BJ (cell line): ENCODE measurements at regions not wholly inside any gene's neighbourhood (a gene's known extent, or its start where the extent isn't known, plus 50 kb on each side); places are given as distances from the start of the nearest gene placed in this dataset.

Source experiments
- CTCF ChIA-PET: fragments of 350-600 bp; formaldehyde crosslinking; extraction: SDS; loops from one replicate; lab custom pipeline; 2021; ENCODE audit warnings: antibody characterized with exemption, inconsistent platforms; lab: Yijun Ruan, JAX
- POLR2A ChIA-PET: fragments of 300-600 bp; sonication (Branson Sonifier 250); formaldehyde crosslinking; extraction: SDS; loops from one replicate; lab custom pipeline; 2021; ENCODE audit warnings: antibody characterized with exemption; lab: Charles Lee
- DNase-seq: peaks from one replicate; pipeline ENCODE4 v3.0.0-alpha.2; 2011; ENCODE audit warnings: low read depth
- H3K27me3 ChIP-seq: 2 replicates; pipeline ENCODE4 v1.6.0; 2011; ENCODE audit warnings: low read length; ENCODE audit not compliant: control insufficient read depth, insufficient read depth
- H3K36me3 ChIP-seq: 2 replicates; pipeline ENCODE4 v1.5.1; 2011; ENCODE audit warnings: low read length; ENCODE audit not compliant: control insufficient read depth, insufficient read depth
- H3K4me3 ChIP-seq: 2 replicates; pipeline ENCODE4 v1.5.1; 2011; ENCODE audit warnings: low read depth, mild to moderate bottlenecking, control low read depth, low read length
- TF ChIP-seq, protein P1 (sequence below): IDR thresholded peaks from 2 replicates; pipeline ENCODE4 v1.5.1; 2011; ENCODE audit warnings: low read depth, mild to moderate bottlenecking, control low read depth, inconsistent platforms, low read length, moderate library complexity; ENCODE audit not compliant: insufficient read depth

DNA sequence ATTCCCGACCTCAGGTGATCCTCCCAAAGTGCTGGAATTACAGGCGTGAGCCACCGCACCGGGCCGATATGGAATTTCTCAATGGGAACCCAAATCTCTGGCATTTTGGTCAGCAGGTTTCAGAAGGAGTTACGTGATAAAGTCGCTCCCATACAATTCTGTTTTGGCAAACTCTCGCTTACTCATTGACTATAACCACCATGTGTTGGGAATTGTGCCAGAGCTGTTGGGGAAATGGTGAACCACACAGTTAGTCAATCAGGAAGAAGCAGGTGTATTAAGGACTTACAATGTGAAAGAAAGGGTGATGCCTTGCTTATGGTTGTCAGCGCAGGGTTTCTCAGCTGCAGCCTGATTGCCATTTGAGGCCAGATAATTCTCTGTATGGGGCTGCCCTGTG is 410.5 kb downstream of the QKI start:
- TF ChIP-seq, protein P1, sequence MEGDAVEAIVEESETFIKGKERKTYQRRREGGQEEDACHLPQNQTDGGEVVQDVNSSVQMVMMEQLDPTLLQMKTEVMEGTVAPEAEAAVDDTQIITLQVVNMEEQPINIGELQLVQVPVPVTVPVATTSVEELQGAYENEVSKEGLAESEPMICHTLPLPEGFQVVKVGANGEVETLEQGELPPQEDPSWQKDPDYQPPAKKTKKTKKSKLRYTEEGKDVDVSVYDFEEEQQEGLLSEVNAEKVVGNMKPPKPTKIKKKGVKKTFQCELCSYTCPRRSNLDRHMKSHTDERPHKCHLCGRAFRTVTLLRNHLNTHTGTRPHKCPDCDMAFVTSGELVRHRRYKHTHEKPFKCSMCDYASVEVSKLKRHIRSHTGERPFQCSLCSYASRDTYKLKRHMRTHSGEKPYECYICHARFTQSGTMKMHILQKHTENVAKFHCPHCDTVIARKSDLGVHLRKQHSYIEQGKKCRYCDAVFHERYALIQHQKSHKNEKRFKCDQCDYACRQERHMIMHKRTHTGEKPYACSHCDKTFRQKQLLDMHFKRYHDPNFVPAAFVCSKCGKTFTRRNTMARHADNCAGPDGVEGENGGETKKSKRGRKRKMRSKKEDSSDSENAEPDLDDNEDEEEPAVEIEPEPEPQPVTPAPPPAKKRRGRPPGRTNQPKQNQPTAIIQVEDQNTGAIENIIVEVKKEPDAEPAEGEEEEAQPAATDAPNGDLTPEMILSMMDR: no peak
- no peaks in the 10 kb centered on the region for H3K36me3 ChIP-seq
- ChIA-PET CTCF (no interaction called here), POLR2A (no interaction called here)
- H3K4me3 ChIP-seq: no peak overlapping the region
- DNase-seq: no peak
- H3K27me3 ChIP-seq: no peaks in the 10 kb centered on the region

DNA sequence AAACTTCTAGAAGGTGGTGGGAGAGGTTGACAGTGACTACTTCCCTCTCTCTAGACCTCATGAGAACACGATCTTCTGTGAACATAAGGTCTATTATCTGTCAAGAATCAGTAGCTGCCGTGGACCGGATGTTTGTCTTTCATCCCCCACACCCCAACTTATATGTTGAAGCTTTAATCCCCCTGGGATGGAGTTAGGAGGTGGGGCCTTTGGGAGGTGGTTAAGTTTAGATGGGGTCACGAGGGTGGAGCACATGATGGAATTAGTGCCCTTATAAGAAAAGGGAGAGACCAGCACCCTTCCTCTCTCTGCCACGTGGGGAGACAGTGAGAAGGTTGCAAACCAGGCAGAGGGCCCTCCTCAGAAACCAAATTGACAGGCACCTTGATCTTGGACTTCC is 409.1 kb downstream of the QKI start:
- Histone ChIP-seq H3K27me3 (no peaks in the 10 kb centered on the region), H3K36me3 (no peaks in the 10 kb centered on the region), H3K4me3 (no peak overlapping the region)
- TF ChIP-seq, protein P1: no peak
- ChIA-PET CTCF (interaction anchor here (1.1 to 1.4 kb wide), 2 partner anchors 9 to 29 kb away, joined by 4 to 5 read pairs; no protein-coding TSS in a partner anchor), POLR2A (no interaction called here)
- no peak for DNase-seq

DNA sequence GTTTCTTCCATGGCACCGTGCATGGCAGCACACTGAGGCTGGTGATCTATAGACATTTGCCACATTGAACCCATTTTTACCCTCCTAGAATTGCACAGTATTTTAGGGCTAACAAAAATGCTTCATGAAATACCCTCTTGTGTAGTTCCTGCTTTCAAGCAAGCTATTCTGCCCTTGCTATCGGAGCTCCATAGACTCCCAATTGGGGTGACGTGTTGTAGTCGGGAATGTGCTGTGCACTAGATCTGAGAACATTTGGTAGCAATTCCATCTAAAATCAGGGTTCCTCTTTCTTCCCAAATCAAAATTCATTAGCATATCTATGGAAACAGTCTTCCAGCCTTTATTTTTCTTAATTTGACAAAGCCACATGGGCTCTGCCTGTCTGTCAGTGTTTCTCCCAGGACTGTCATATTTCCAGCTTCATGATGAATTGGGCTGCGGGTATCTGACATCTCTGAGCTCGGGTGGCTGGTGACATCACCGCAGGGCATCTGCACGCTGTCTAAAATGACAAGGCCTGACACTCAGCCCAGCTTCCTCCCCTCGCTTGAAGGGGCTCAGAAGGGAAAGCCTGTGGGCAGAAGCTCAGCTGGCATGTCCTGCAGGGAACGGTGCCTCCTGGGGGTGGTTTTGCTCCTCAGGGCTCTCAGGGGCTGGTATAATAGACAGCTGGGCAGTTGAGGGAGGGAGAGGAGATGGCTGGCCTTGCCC is 406.4 kb downstream of the QKI start:
- CTCF ChIA-PET: no interaction called here
- TF ChIP-seq, protein P1: no peak

DNA sequence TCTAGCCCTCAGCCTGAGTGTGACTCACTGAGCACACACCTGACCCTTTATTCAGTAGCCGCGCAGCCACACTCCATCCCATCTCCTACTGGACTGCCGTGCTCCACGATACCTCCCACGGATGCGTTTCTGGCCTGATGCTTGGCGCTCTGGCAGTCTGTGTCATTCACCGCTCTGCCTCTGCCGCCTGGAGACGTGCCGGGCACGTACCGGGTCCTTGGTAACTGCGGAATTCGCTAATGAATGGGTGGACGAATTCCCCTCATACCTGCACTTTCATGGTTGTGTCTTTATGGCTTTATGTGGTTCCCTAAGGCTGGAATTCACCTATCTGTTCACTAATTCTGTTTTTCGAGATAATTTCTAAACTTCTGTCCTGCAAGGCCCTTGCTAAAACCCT is 405.7 kb downstream of the QKI start:
- H3K36me3 ChIP-seq: no peaks in the 10 kb centered on the region
- CTCF ChIA-PET: no interaction called here
- H3K4me3 ChIP-seq: no peak overlapping the region
- DNase-seq: no peak
- H3K27me3 ChIP-seq: no peaks in the 10 kb centered on the region
- POLR2A ChIA-PET: no interaction called here
- TF ChIP-seq, protein P1: no peak

More for the DNA sequence above, 406.4 kb downstream of the QKI start:
- no peak for DNase-seq
- no peaks in the 10 kb centered on the region for H3K36me3 ChIP-seq
- H3K4me3 ChIP-seq: no peak overlapping the region
- no peaks in the 10 kb centered on the region for H3K27me3 ChIP-seq
- POLR2A ChIA-PET: no interaction called here

DNA sequence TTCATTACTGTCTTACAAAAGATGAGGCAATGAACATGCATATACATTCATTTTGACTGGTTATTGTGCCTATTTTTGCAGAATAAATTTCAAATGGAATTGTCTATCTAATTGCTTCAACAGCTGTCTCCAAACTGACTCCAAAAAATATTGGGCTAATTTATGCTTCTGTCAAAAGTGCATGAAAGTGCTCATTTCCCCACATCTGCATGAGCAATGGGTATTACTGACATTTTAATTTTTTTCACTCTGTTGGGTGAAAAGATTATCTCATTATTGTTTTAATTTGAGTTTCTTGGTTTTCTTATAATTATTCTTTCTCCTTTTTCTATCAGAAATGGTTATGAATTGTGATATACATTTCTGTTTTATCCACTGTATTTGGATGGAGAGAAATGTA is 404.2 kb downstream of the QKI start:
- DNase-seq: no peak
- no peaks in the 10 kb centered on the region for H3K27me3 ChIP-seq
- POLR2A ChIA-PET: no interaction called here
- no peak overlapping the region for H3K4me3 ChIP-seq
- no peaks in the 10 kb centered on the region for H3K36me3 ChIP-seq
- TF ChIP-seq, protein P1: no peak
- CTCF ChIA-PET: no interaction called here
